CD14-positive monocyte (primary cell): ENCODE measurements at regions not wholly inside any gene's neighbourhood (a gene's known extent, or its start where the extent isn't known, plus 50 kb on each side); places are given as distances from the start of the nearest gene placed in this dataset.

Experiments used
- DNase-seq, 3 donors: peaks; one replicate each; pipeline ENCODE4 v3.0.0-alpha.2; 2011 to 2022
- H2AFZ ChIP-seq: 2 replicates; pipeline ENCODE4 v1.6.0; 2012; ENCODE audit warnings: mild to moderate bottlenecking, low read depth, low read length, inconsistent platforms; ENCODE audit not compliant: insufficient read depth, poor library complexity, severe bottlenecking
- H3K27ac ChIP-seq, 2 donors: 1 replicate in 1 of 2; 2 replicates in 1 of 2; pipeline ENCODE4 v1.5.1; 2012 to 2013; ENCODE audit warnings: low read length in 2 of 2, control low read depth in 1 of 2, inconsistent platforms in 1 of 2, low read depth in 1 of 2, mild to moderate bottlenecking in 1 of 2
- H3K27me3 ChIP-seq, 2 donors: one replicate each; pipeline versions ENCODE4 v1.6.0 to v1.6.1; 2011 to 2013; ENCODE audit warnings: low read length in 2 of 2; ENCODE audit not compliant: control insufficient read depth in 2 of 2, insufficient read depth in 2 of 2
- H3K36me3 ChIP-seq, 2 donors: replicated peaks in 1 of 2; 1 replicate in 1 of 2; 2 replicates in 1 of 2; pipeline versions ENCODE4 v1.5.1 to v1.6.1; 2012 to 2013; ENCODE audit warnings: low read length in 2 of 2, control low read depth in 1 of 2, inconsistent platforms in 1 of 2, mild to moderate bottlenecking in 1 of 2; ENCODE audit not compliant: insufficient read depth in 2 of 2, control insufficient read depth in 1 of 2
- H3K4me1 ChIP-seq, 2 donors: 1 replicate in 1 of 2; 2 replicates in 1 of 2; pipeline versions ENCODE4 v1.5.1 to v1.6.1; 2012 to 2013; ENCODE audit warnings: low read length in 2 of 2, control low read depth in 1 of 2, inconsistent platforms in 1 of 2, mild to moderate bottlenecking in 1 of 2, moderate library complexity in 1 of 2; ENCODE audit not compliant: insufficient read depth in 2 of 2, control insufficient read depth in 1 of 2
- H3K4me2 ChIP-seq: replicated peaks from 2 replicates; pipeline ENCODE3; 2012; ENCODE audit warnings: low read length, moderate library complexity, mild to moderate bottlenecking; ENCODE audit not compliant: poor library complexity, severe bottlenecking; ENCODE audit errors: extremely low read depth
- H3K4me3 ChIP-seq, 3 experiments: fragments of 200-600 bp in 1 of 3; sonication (generic) in 1 of 3; replicated peaks in 1 of 3; 1 replicate in 2 of 3; 2 replicates in 1 of 3; pipeline ENCODE4 v1.5.1; 2011 to 2013; ENCODE audit warnings: low read length in 3 of 3, mild to moderate bottlenecking in 3 of 3, control low read depth in 2 of 3, low read depth in 2 of 3, inconsistent platforms in 1 of 3, moderate library complexity in 1 of 3
- H3K79me2 ChIP-seq: 2 replicates; pipeline ENCODE4 v1.6.0; 2012; ENCODE audit warnings: mild to moderate bottlenecking, control low read depth, inconsistent platforms, low read length, moderate library complexity; ENCODE audit not compliant: insufficient read depth
- H3K9ac ChIP-seq: 2 replicates; pipeline ENCODE4 v1.6.0; 2017; ENCODE audit warnings: low read length, mild to moderate bottlenecking; ENCODE audit not compliant: insufficient read depth, poor library complexity, severe bottlenecking
- H3K9me3 ChIP-seq, 2 donors: replicated peaks in 1 of 2; 1 replicate in 1 of 2; 2 replicates in 1 of 2; pipeline versions ENCODE4 v1.5.1 to v1.6.1; 2012 to 2013; ENCODE audit warnings: low read length in 2 of 2, control low read depth in 1 of 2; ENCODE audit not compliant: control insufficient read depth in 1 of 2, insufficient read depth in 1 of 2
- H4K20me1 ChIP-seq: 2 replicates; pipeline ENCODE4 v1.6.0; 2012; ENCODE audit warnings: mild to moderate bottlenecking, low read length, control low read depth, moderate library complexity; ENCODE audit not compliant: insufficient read depth
- H3K27ac Mint-ChIP-seq, 7 donors: one replicate each; pipeline ENCODE4 v1.8.0; 2020; ENCODE audit warnings: mild to moderate bottlenecking in 7 of 7, mixed read lengths in 7 of 7, moderate library complexity in 6 of 7, inconsistent platforms in 2 of 7
- H3K27me3 Mint-ChIP-seq, 3 donors: one replicate each; pipeline ENCODE4 v1.8.0; 2021 to 2022; ENCODE audit warnings: low read depth in 3 of 3, mild to moderate bottlenecking in 3 of 3, mixed read lengths in 3 of 3, moderate library complexity in 3 of 3, inconsistent platforms in 1 of 3
- H3K36me3 Mint-ChIP-seq, 2 donors: one replicate each; pipeline ENCODE4 v1.8.0; 2020; ENCODE audit warnings: mixed read lengths in 2 of 2, inconsistent platforms in 1 of 2, mild to moderate bottlenecking in 1 of 2
- H3K4me1 Mint-ChIP-seq: one replicate; pipeline ENCODE4 v1.8.0; 2020; ENCODE audit warnings: mild to moderate bottlenecking, mixed read lengths
- H3K4me3 Mint-ChIP-seq, 2 donors: one replicate each; pipeline ENCODE4 v1.8.0; 2020; ENCODE audit warnings: mild to moderate bottlenecking in 2 of 2, mixed read lengths in 2 of 2, moderate library complexity in 1 of 2
- H3K9me3 Mint-ChIP-seq, 7 donors: one replicate each; pipeline ENCODE4 v1.8.0; 2020 to 2022; ENCODE audit warnings: mixed read lengths in 7 of 7, mild to moderate bottlenecking in 6 of 7, moderate library complexity in 6 of 7, inconsistent platforms in 2 of 7
- CTCF ChIP-seq: fragments of 200-600 bp; IDR thresholded peaks from one replicate; pipeline ENCODE4 v1.8.0; 2022; ENCODE audit warnings: antibody characterized with exemption, mild to moderate bottlenecking
- WGBS: methylation state at CpG from one replicate; pipeline ENCODE4 v1.1.5; 2013; ENCODE audit warnings: missing lambda C conversion rate; ENCODE audit not compliant: insufficient coverage; 5-methylcytosine and 5-hydroxymethylcytosine counted together
- intact Hi-C, 2 donors: fragments of 100-400 bp; cut with micrococcal nuclease; formaldehyde crosslinking; loops; one replicate each; pipeline versions ENCODE4 v1.15.0 to v1.15.1; 2023

GRCh38 chr4:166324321-166324720, 451.3 kb downstream of the TLL1 start:
- WGBS = 86% methylated on average over 2 of the region's 4 CpGs
- H3K9me3 Mint-ChIP-seq = peaks cover 0 to 10% (median 2%) of the 10 kb centered on the region in 7 donors
- no peaks in the 10 kb centered on the region for H3K79me2 ChIP-seq
- no peaks in the 10 kb centered on the region for H3K4me1 ChIP-seq
- no peak for TF ChIP-seq CTCF
- no peaks in the 10 kb centered on the region for H3K27me3 Mint-ChIP-seq
- no peaks in the 10 kb centered on the region for H3K36me3 Mint-ChIP-seq
- H3K27me3 ChIP-seq = no peaks in the 10 kb centered on the region
- no peak overlapping the region for H3K9ac ChIP-seq
- no peak overlapping the region for H3K4me3 Mint-ChIP-seq
- no peaks in the 10 kb centered on the region for H4K20me1 ChIP-seq
- H3K36me3 ChIP-seq = no peaks in the 10 kb centered on the region
- DNase-seq = no peak
- H3K4me2 ChIP-seq = no peak overlapping the region
- intact Hi-C loops = no loop called here
- H3K4me1 Mint-ChIP-seq = peaks cover 6% of the 10 kb centered on the region
- H2AFZ ChIP-seq = no peak overlapping the region
- H3K27ac ChIP-seq = no peak overlapping the region
- no peaks in the 10 kb centered on the region for H3K9me3 ChIP-seq
- H3K27ac Mint-ChIP-seq = no peak overlapping the region
- no peak overlapping the region for H3K4me3 ChIP-seq

DNA sequence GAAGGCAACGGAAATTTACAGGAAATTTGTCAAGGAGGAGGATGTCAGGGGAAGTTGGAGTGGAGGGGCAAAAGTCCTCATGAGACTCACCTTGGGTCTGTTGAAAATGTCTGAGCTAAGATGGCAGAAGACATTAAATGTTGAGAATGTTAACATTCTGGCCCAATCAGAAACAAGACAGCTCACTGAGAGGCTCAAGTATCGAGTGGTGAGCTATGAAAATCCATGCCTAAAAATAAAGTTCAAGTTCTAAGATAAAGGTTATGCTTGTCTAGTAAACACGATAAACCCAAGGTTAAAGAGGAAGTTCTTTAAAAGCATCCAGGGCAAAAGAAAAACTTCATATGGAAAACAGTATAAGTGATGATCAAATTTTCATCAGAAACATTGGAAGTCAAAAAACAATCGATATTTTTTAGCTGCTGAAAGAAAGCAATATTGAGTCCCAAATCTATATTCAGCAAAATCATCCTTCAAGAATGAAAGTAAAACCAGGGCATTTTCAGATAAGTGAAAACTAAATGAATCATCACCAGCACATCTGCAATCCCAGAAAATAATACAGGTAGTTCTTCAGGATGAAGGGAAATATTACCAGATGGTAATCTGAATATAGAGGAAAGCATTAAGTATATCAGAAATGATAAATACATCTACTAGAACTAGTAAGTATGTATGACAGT, 462.4 kb downstream of the TLL1 start:
- Mint-ChIP-seq H3K4me1 (peaks cover 2% of the 10 kb centered on the region), H3K27me3 (no peaks in the 10 kb centered on the region), H3K9me3 (peaks cover 0 to 11% (median 6%) of the 10 kb centered on the region in 7 donors), H3K4me3 (no peak overlapping the region), H3K27ac (no peak overlapping the region), H3K36me3 (no peaks in the 10 kb centered on the region)
- peaks cover 0 to 5% of the 10 kb centered on the region in 2 donors for H3K9me3 ChIP-seq
- no peak overlapping the region for H2AFZ ChIP-seq
- no peak overlapping the region for H3K27ac ChIP-seq
- H3K9ac ChIP-seq = no peak overlapping the region
- no peaks in the 10 kb centered on the region for H4K20me1 ChIP-seq
- TF ChIP-seq CTCF = no peak
- no peaks in the 10 kb centered on the region for H3K4me1 ChIP-seq
- H3K27me3 ChIP-seq = no peaks in the 10 kb centered on the region
- intact Hi-C loops = no loop called here
- H3K36me3 ChIP-seq = no peaks in the 10 kb centered on the region
- H3K4me3 ChIP-seq = no peak overlapping the region
- DNase-seq = no peak
- WGBS = 25% methylated on average over 2 of the region's 4 CpGs
- no peak overlapping the region for H3K4me2 ChIP-seq
- no peaks in the 10 kb centered on the region for H3K79me2 ChIP-seq
